PC-9 (cell line): ENCODE measurements at regions not wholly inside any gene's neighbourhood (a gene's known extent, or its start where the extent isn't known, plus 50 kb on each side); places are given as distances from the start of the nearest gene placed in this dataset.

Source experiments
- EZH2 ChIP-seq: fragments of 200-600 bp; sonication (generic); IDR thresholded peaks from 2 replicates; pipeline ENCODE4 v1.8.0; 2017; ENCODE audit warnings: antibody characterized with exemption, low read depth
- TF ChIP-seq, protein P1 (sequence below): fragments of 200-600 bp; sonication (generic); conservative IDR thresholded peaks from 2 replicates; pipeline ENCODE4 v1.6.1; 2017; ENCODE audit warnings: mixed run types, antibody characterized with exemption, mild to moderate bottlenecking, moderate library complexity

GRCh38 chr21:35336534-35336933, 287.4 kb upstream of the RUNX1 start:
- TF ChIP-seq, protein P1, sequence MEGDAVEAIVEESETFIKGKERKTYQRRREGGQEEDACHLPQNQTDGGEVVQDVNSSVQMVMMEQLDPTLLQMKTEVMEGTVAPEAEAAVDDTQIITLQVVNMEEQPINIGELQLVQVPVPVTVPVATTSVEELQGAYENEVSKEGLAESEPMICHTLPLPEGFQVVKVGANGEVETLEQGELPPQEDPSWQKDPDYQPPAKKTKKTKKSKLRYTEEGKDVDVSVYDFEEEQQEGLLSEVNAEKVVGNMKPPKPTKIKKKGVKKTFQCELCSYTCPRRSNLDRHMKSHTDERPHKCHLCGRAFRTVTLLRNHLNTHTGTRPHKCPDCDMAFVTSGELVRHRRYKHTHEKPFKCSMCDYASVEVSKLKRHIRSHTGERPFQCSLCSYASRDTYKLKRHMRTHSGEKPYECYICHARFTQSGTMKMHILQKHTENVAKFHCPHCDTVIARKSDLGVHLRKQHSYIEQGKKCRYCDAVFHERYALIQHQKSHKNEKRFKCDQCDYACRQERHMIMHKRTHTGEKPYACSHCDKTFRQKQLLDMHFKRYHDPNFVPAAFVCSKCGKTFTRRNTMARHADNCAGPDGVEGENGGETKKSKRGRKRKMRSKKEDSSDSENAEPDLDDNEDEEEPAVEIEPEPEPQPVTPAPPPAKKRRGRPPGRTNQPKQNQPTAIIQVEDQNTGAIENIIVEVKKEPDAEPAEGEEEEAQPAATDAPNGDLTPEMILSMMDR = no peak
- TF ChIP-seq EZH2 = no peak
